Right atrium auricular region (tissue), 2 donors: ENCODE measurements at regions not wholly inside any gene's neighbourhood (a gene's known extent, or its start where the extent isn't known, plus 50 kb on each side); places are given as distances from the start of the nearest gene placed in this dataset.

Source experiments
- DNase-seq: peaks from one replicate; pipeline ENCODE4 v3.0.0-alpha.2; 2019; ENCODE audit warnings: low spot score
- H3K27ac ChIP-seq, 2 donors: fragments of 200-600 bp; sonication (generic); 1 replicate in 1 of 2; 2 replicates in 1 of 2; pipeline ENCODE4 v1.5.1; 2016 to 2019
- H3K27me3 ChIP-seq, 2 donors: fragments of 200-600 bp; sonication (generic); one replicate each; pipeline versions ENCODE4 v1.5.1 to v1.6.0; 2017 to 2019
- H3K36me3 ChIP-seq: fragments of 200-600 bp; sonication (generic); one replicate; pipeline ENCODE4 v1.5.1; 2016
- H3K4me1 ChIP-seq, 2 donors: fragments of 200-600 bp; sonication (generic); one replicate each; pipeline versions ENCODE4 v1.5.1 to v1.6.0; 2017 to 2019
- H3K4me3 ChIP-seq, 2 donors: fragments of 200-600 bp; sonication (generic); 1 replicate in 1 of 2; 2 replicates in 1 of 2; pipeline ENCODE4 v1.5.1; 2017 to 2019; ENCODE audit warnings: mild to moderate bottlenecking in 1 of 2, moderate library complexity in 1 of 2
- H3K9me3 ChIP-seq, 2 donors: fragments of 200-600 bp; sonication (generic); one replicate each; pipeline ENCODE4 v1.5.1; 2019
- CTCF ChIP-seq, 2 donors: fragments of 200-600 bp; sonication (generic); IDR thresholded peaks; one replicate each; pipeline ENCODE4 v1.5.1; 2019; ENCODE audit warnings: antibody characterized with exemption in 2 of 2

- Histone ChIP-seq H3K4me3 (no peak overlapping the region), H3K36me3 (no peaks in the 10 kb centered on the region), H3K9me3 (no peaks in the 10 kb centered on the region), H3K4me1 (no peaks in the 10 kb centered on the region), H3K27me3 (no peaks in the 10 kb centered on the region), H3K27ac (no peak overlapping the region)
- DNase-seq, result no peak
- TF ChIP-seq CTCF (IDR thresholded peaks at IDR 0.05), result no peak
These were observed 150.2 kb upstream of the NFE2L3 start for GRCh38 chr7:26001662-26002244.

- Histone ChIP-seq H3K27me3 (no peaks in the 10 kb centered on the region), H3K4me1 (no peaks in the 10 kb centered on the region), H3K27ac (no peak overlapping the region), H3K4me3 (no peak overlapping the region), H3K36me3 (no peaks in the 10 kb centered on the region), H3K9me3 (no peaks in the 10 kb centered on the region)
- no peak for TF ChIP-seq CTCF (IDR thresholded peaks at IDR 0.05)
- no peak for DNase-seq
These were observed 146.2 kb upstream of the NFE2L3 start for GRCh38 chr7:26005683-26006410.

GRCh38 chr7:26006426-26006825 is 145.6 kb upstream of the NFE2L3 start:
- Histone ChIP-seq H3K27ac (no peak overlapping the region), H3K36me3 (no peaks in the 10 kb centered on the region), H3K9me3 (no peaks in the 10 kb centered on the region), H3K4me1 (no peaks in the 10 kb centered on the region), H3K27me3 (no peaks in the 10 kb centered on the region), H3K4me3 (no peak overlapping the region)
- no peak for TF ChIP-seq CTCF (IDR thresholded peaks at IDR 0.05)
- DNase-seq, result no peak

- no peak for TF ChIP-seq CTCF (IDR thresholded peaks at IDR 0.05)
- no peak for DNase-seq
- no peak overlapping the region for H3K27ac ChIP-seq
- no peaks in the 10 kb centered on the region for H3K4me1 ChIP-seq
- H3K4me3 ChIP-seq, result no peak overlapping the region
- H3K36me3 ChIP-seq, result no peaks in the 10 kb centered on the region
- H3K9me3 ChIP-seq, result no peaks in the 10 kb centered on the region
- H3K27me3 ChIP-seq, result no peaks in the 10 kb centered on the region
These were observed 144.5 kb upstream of the NFE2L3 start for GRCh38 chr7:26007510-26007909.

GRCh38 chr7:26008428-26008827 is 143.6 kb upstream of the NFE2L3 start:
- no peak for DNase-seq
- H3K27ac ChIP-seq, result no peak overlapping the region
- H3K36me3 ChIP-seq, result no peaks in the 10 kb centered on the region
- no peaks in the 10 kb centered on the region for H3K27me3 ChIP-seq
- no peak for TF ChIP-seq CTCF (IDR thresholded peaks at IDR 0.05)
- H3K4me3 ChIP-seq, result no peak overlapping the region
- no peaks in the 10 kb centered on the region for H3K4me1 ChIP-seq
- H3K9me3 ChIP-seq, result no peaks in the 10 kb centered on the region
